GM18499 (cell line): ENCODE measurements at regions not wholly inside any gene's neighbourhood (a gene's known extent, or its start where the extent isn't known, plus 50 kb on each side); places are given as distances from the start of the nearest gene placed in this dataset.

Experiments used
- ATAC-seq: cut with Tn5 transposase; IDR thresholded peaks from one replicate; pipeline ENCODE4 v1.9.1; 2021; ENCODE audit warnings: moderate number of reproducible peaks; ENCODE audit not compliant: insufficient read depth, unreplicated experiment

GRCh38 chr15:46580924-46581323 lies 946.1 kb downstream of the SQOR start:
- no peak for ATAC-seq

GRCh38 chr15:46589088-46589487 lies 954.3 kb downstream of the SQOR start:
- ATAC-seq, result no peak

- ATAC-seq, result no peak
Observed at GRCh38 chr15:46591462-46591861, 956.6 kb downstream of the SQOR start.

- no peak for ATAC-seq
Observed at GRCh38 chr15:46595016-46595415, 960.2 kb downstream of the SQOR start.

GRCh38 chr15:46607077-46607476 lies 972.2 kb downstream of the SQOR start:
- ATAC-seq, result no peak

GRCh38 chr15:46616033-46616432 lies 981.2 kb downstream of the SQOR start:
- ATAC-seq, result no peak

GRCh38 chr15:46617507-46617906 lies 982.7 kb downstream of the SQOR start:
- no peak for ATAC-seq

GRCh38 chr15:46618984-46619383 lies 984.2 kb downstream of the SQOR start:
- ATAC-seq, result no peak

- no peak for ATAC-seq
Observed at GRCh38 chr15:46620392-46621013, 985.7 kb downstream of the SQOR start.

- no peak for ATAC-seq
Observed at GRCh38 chr15:46622851-46623250, 988.0 kb downstream of the SQOR start.

GRCh38 chr15:46636206-46636605 lies 1001.4 kb downstream of the SQOR start:
- ATAC-seq, result no peak

- no peak for ATAC-seq
Observed at GRCh38 chr15:46644501-46645481, 1010.0 kb downstream of the SQOR start.

GRCh38 chr15:46646490-46646889 lies 1011.7 kb downstream of the SQOR start:
- no peak for ATAC-seq

GRCh38 chr15:46647046-46647445 lies 1012.2 kb downstream of the SQOR start:
- no peak for ATAC-seq

GRCh38 chr15:46652266-46652665 lies 1017.4 kb downstream of the SQOR start:
- ATAC-seq, result no peak

- no peak for ATAC-seq
Observed at GRCh38 chr15:46654993-46655392, 1020.2 kb downstream of the SQOR start.

- no peak for ATAC-seq
Observed at GRCh38 chr15:46660096-46660842, 1025.4 kb downstream of the SQOR start.

- no peak for ATAC-seq
Observed at GRCh38 chr15:46670258-46670657, 1035.4 kb downstream of the SQOR start.

GRCh38 chr15:46671336-46671735 lies 1036.5 kb downstream of the SQOR start:
- no peak for ATAC-seq

GRCh38 chr15:46672041-46672440 lies 1037.2 kb downstream of the SQOR start:
- ATAC-seq, result no peak
